Endothelial cell of umbilical vein (primary cell): ENCODE measurements at regions not wholly inside any gene's neighbourhood (a gene's known extent, or its start where the extent isn't known, plus 50 kb on each side); places are given as distances from the start of the nearest gene placed in this dataset.

ENCODE experiments used
- CTCF ChIP-seq, 2 donors: IDR thresholded peaks; 1 replicate in 1 of 2; 2 replicates in 1 of 2; pipeline ENCODE4 v1.5.1; 2011; ENCODE audit warnings: low read length in 2 of 2, mild to moderate bottlenecking in 2 of 2, moderate library complexity in 2 of 2, control low read depth in 1 of 2, inconsistent platforms in 1 of 2, low read depth in 1 of 2; ENCODE audit not compliant: insufficient read depth in 1 of 2; ENCODE audit errors: extremely low read depth in 1 of 2
- MAX ChIP-seq: IDR thresholded peaks from 2 replicates; pipeline ENCODE4 v1.6.1; 2011; ENCODE audit not compliant: insufficient read depth, insufficient read length
- POLR2A ChIP-seq: IDR thresholded peaks from 2 replicates; pipeline ENCODE4 v1.6.1; 2012; ENCODE audit warnings: low read depth, mild to moderate bottlenecking, control low read depth, low read length
- POLR2AphosphoS5 ChIP-seq: IDR thresholded peaks from 2 replicates; pipeline ENCODE4 v1.6.1; 2012; ENCODE audit warnings: low read depth, mild to moderate bottlenecking, control low read depth, low read length, moderate library complexity; ENCODE audit not compliant: insufficient read depth

- TF ChIP-seq CTCF (IDR thresholded peaks at IDR 0.05; ENCODE audit: extremely low read depth in 1 of 2, insufficient read depth in 1 of 2, low read depth in 1 of 2, low read length in 2 of 2) (no peak), MAX (no peak), POLR2A (no peak), POLR2AphosphoS5 (no peak)
These were observed 187.5 kb upstream of the HMHB1 start for GRCh38 chr5:143624465-143624864.
